HL-60 (cell line): ENCODE measurements at regions not wholly inside any gene's neighbourhood (a gene's known extent, or its start where the extent isn't known, plus 50 kb on each side); places are given as distances from the start of the nearest gene placed in this dataset.

Source experiments
- TF ChIP-seq, protein P1 (sequence below): IDR thresholded peaks from one replicate; pipeline ENCODE4 v1.5.1; 2011; ENCODE audit warnings: low read length, control low read depth, inconsistent platforms; ENCODE audit not compliant: insufficient read depth
- TF ChIP-seq, protein P2 (sequence below): IDR thresholded peaks from 2 replicates; pipeline ENCODE4 v1.6.1; 2012; ENCODE audit warnings: low read depth; ENCODE audit not compliant: insufficient replicate concordance

DNA sequence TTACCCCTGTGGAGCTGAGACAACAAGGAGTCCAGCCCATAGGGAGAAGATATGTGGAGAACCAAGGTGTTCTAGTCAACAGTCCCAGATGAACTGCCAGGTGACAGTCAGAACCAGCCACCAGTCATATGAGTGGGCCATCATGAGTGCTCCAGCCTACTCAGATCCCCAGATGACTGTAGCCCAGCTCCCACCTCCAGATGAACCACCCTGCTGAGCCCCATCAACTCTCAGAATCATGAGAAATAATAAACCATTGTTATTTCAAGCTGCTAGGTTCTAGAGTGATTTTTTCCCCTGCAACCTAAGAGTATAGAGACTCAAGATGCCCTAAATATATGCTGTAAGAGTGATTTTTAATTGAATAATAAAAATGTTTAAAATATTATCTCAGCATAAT is 444.2 kb downstream of the GPATCH2 start:
- TF ChIP-seq, protein P1, sequence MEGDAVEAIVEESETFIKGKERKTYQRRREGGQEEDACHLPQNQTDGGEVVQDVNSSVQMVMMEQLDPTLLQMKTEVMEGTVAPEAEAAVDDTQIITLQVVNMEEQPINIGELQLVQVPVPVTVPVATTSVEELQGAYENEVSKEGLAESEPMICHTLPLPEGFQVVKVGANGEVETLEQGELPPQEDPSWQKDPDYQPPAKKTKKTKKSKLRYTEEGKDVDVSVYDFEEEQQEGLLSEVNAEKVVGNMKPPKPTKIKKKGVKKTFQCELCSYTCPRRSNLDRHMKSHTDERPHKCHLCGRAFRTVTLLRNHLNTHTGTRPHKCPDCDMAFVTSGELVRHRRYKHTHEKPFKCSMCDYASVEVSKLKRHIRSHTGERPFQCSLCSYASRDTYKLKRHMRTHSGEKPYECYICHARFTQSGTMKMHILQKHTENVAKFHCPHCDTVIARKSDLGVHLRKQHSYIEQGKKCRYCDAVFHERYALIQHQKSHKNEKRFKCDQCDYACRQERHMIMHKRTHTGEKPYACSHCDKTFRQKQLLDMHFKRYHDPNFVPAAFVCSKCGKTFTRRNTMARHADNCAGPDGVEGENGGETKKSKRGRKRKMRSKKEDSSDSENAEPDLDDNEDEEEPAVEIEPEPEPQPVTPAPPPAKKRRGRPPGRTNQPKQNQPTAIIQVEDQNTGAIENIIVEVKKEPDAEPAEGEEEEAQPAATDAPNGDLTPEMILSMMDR, result no peak
- TF ChIP-seq, protein P2, sequence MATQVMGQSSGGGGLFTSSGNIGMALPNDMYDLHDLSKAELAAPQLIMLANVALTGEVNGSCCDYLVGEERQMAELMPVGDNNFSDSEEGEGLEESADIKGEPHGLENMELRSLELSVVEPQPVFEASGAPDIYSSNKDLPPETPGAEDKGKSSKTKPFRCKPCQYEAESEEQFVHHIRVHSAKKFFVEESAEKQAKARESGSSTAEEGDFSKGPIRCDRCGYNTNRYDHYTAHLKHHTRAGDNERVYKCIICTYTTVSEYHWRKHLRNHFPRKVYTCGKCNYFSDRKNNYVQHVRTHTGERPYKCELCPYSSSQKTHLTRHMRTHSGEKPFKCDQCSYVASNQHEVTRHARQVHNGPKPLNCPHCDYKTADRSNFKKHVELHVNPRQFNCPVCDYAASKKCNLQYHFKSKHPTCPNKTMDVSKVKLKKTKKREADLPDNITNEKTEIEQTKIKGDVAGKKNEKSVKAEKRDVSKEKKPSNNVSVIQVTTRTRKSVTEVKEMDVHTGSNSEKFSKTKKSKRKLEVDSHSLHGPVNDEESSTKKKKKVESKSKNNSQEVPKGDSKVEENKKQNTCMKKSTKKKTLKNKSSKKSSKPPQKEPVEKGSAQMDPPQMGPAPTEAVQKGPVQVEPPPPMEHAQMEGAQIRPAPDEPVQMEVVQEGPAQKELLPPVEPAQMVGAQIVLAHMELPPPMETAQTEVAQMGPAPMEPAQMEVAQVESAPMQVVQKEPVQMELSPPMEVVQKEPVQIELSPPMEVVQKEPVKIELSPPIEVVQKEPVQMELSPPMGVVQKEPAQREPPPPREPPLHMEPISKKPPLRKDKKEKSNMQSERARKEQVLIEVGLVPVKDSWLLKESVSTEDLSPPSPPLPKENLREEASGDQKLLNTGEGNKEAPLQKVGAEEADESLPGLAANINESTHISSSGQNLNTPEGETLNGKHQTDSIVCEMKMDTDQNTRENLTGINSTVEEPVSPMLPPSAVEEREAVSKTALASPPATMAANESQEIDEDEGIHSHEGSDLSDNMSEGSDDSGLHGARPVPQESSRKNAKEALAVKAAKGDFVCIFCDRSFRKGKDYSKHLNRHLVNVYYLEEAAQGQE, result no peak
